AG09309 (cell line): ENCODE measurements at regions not wholly inside any gene's neighbourhood (a gene's known extent, or its start where the extent isn't known, plus 50 kb on each side); places are given as distances from the start of the nearest gene placed in this dataset.

Experiments
- DNase-seq: peaks from one replicate; pipeline ENCODE4 v3.0.0-alpha.2; 2010; ENCODE audit warnings: low read depth
- H3K4me3 ChIP-seq: 2 replicates; pipeline ENCODE4 v1.5.1; 2011; ENCODE audit warnings: mild to moderate bottlenecking, low read depth, low read length, moderate library complexity; ENCODE audit not compliant: control insufficient read depth
- CTCF ChIP-seq: IDR thresholded peaks from 2 replicates; pipeline ENCODE4 v1.5.1; 2011; ENCODE audit warnings: mild to moderate bottlenecking, low read depth, low read length, inconsistent platforms; ENCODE audit not compliant: insufficient read depth, control insufficient read depth; ENCODE audit errors: missing control alignments

- H3K4me3 ChIP-seq, result no peak overlapping the region
- DNase-seq, result no peak
- no peak for TF ChIP-seq CTCF
Observed at GRCh38 chr6:6711832-6712448, 123.4 kb downstream of the LY86 start.

- TF ChIP-seq CTCF, result no peak
- no peak overlapping the region for H3K4me3 ChIP-seq
- DNase-seq, result peak; percentile 66
Observed at GRCh38 chr6:6712449-6713403, 124.2 kb downstream of the LY86 start.

DNA sequence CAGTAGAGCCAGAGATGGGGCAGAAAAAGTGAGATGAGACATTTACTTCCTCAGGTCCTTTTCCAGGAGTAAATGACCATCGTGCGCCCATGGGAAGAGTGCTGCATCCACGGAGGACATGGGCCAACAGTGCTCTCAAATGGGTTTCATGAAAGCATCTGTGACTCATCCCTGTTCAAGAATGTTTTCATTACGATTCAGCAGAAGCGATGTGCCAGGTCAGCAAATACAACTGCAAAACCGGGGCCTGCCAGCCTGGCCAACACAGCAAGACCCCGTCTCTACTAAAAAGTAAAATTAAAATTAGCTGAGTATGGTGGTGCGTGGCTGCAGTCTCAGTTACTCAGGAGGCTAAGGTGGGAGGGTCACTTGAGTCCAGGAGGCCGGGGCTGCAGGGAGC, 125.1 kb downstream of the LY86 start:
- H3K4me3 ChIP-seq, result no peak overlapping the region
- no peak for TF ChIP-seq CTCF
- DNase-seq, result no peak

DNA sequence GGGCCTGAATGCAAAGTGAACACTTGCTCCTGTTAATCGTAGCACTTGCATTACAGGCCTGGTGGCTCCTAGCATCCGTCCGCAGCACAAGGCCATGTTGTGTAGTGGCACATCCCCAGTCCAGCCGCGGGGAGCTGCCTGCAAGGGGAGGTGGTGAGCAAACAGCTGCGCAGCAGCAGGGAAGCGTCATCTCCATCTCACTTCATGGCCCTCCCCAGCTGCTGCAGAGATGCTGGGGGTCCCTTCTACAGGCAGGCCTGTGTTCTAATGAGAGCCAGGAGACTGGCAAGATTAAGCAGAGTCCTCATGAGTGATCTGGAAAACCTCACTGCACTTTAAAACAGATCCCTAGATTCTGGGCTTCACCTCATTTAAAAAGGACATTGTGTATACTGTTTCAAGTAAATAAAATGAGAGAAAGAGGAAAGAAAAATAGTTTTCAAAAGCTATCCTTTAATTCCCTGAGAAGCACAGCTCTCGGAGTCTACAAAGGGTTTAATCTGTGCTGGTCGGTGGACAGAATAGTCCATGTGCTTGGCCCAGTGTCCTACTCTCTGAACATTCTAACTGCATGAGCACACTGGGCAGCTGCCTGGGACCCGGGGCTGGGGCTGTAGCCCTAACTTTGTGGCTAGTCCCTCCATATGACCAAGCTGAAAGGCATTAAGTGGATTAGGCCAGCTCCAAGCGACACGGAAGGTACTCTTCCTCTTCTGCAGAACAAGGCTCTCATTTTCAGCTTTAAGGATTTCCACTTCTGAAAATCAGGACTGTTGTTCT, 125.8 kb downstream of the LY86 start:
- H3K4me3 ChIP-seq, result no peak overlapping the region
- no peak for TF ChIP-seq CTCF
- no peak for DNase-seq

DNA sequence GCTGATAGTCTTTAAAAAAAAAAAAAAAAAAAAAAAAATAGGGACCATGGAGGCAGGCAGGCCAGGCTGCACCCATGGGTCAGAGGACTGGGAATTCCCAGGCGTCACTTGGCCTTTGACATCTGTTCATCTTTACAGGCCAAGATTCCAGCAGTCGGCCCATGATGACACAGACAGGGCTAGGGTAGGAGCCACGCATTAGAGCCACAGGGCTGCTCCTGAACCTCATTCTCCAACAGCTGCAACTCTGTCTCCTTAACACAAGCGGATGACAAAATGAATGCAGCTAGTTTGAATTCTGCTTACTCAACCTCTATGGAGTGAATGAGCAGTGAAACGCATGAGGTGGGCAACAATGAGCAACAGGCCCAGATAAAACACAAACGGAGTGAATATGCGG, 126.4 kb downstream of the LY86 start:
- no peak for TF ChIP-seq CTCF
- H3K4me3 ChIP-seq, result no peak overlapping the region
- no peak for DNase-seq

GRCh38 chr6:6715465-6715864, 126.9 kb downstream of the LY86 start:
- no peak overlapping the region for H3K4me3 ChIP-seq
- no peak for DNase-seq
- no peak for TF ChIP-seq CTCF
